Embryonic facial prominence (tissue), 1 donor: ENCODE measurements at regions not wholly inside any gene's neighbourhood (a gene's known extent, or its start where the extent isn't known, plus 50 kb on each side); places are given as distances from the start of the nearest gene placed in this dataset.

ENCODE experiments used
- DNase-seq: peaks from one replicate; pipeline ENCODE4 v3.0.0-alpha.2; 2016; ENCODE audit errors: extremely low spot score

- no peak for DNase-seq
These were observed 486.9 kb upstream of the NCAM2 start for GRCh38 chr21:20511216-20511880.

- DNase-seq = no peak
These were observed 482.8 kb upstream of the NCAM2 start for GRCh38 chr21:20515446-20515845.

GRCh38 chr21:20519076-20519475, 479.1 kb upstream of the NCAM2 start:
- no peak for DNase-seq

GRCh38 chr21:20522611-20523010, 475.6 kb upstream of the NCAM2 start:
- no peak for DNase-seq

- no peak for DNase-seq
These were observed 475.0 kb upstream of the NCAM2 start for GRCh38 chr21:20523191-20523590.

- no peak for DNase-seq
These were observed 470.3 kb upstream of the NCAM2 start for GRCh38 chr21:20527731-20528460.

GRCh38 chr21:20537130-20537529, 461.1 kb upstream of the NCAM2 start:
- no peak for DNase-seq

GRCh38 chr21:20538039-20538658, 460.1 kb upstream of the NCAM2 start:
- no peak for DNase-seq

GRCh38 chr21:20545454-20545853, 452.8 kb upstream of the NCAM2 start:
- no peak for DNase-seq

GRCh38 chr21:20551939-20552338, 446.3 kb upstream of the NCAM2 start:
- no peak for DNase-seq

- no peak for DNase-seq
These were observed 443.4 kb upstream of the NCAM2 start for GRCh38 chr21:20554785-20555184.

- no peak for DNase-seq
These were observed 427.4 kb upstream of the NCAM2 start for GRCh38 chr21:20570824-20571232.

- DNase-seq = no peak
These were observed 425.6 kb upstream of the NCAM2 start for GRCh38 chr21:20572582-20572981.

GRCh38 chr21:20581361-20581760, 416.8 kb upstream of the NCAM2 start:
- no peak for DNase-seq

GRCh38 chr21:20591284-20591683, 406.9 kb upstream of the NCAM2 start:
- no peak for DNase-seq

GRCh38 chr21:20592463-20592862, 405.7 kb upstream of the NCAM2 start:
- DNase-seq = no peak

- DNase-seq = no peak
These were observed 395.0 kb upstream of the NCAM2 start for GRCh38 chr21:20603236-20603635.

- no peak for DNase-seq
These were observed 387.2 kb upstream of the NCAM2 start for GRCh38 chr21:20611008-20611407.

GRCh38 chr21:20613654-20614053, 384.6 kb upstream of the NCAM2 start:
- DNase-seq = no peak

- DNase-seq = no peak
These were observed 381.1 kb upstream of the NCAM2 start for GRCh38 chr21:20617130-20617529.

- no peak for DNase-seq
These were observed 379.3 kb upstream of the NCAM2 start for GRCh38 chr21:20618878-20619277.

- DNase-seq = no peak
These were observed 370.6 kb upstream of the NCAM2 start for GRCh38 chr21:20627594-20627993.

GRCh38 chr21:20631633-20632032, 366.6 kb upstream of the NCAM2 start:
- DNase-seq = no peak
